GM21576 (cell line): ENCODE measurements at regions not wholly inside any gene's neighbourhood (a gene's known extent, or its start where the extent isn't known, plus 50 kb on each side); places are given as distances from the start of the nearest gene placed in this dataset.

Experiments used
- ATAC-seq: cut with Tn5 transposase; IDR thresholded peaks from one replicate; pipeline ENCODE4 v1.9.1; 2021; ENCODE audit warnings: mild to moderate bottlenecking, moderate library complexity; ENCODE audit not compliant: unreplicated experiment

- no peak for ATAC-seq
Measured at GRCh38 chr10:52853704-52854103, 81.1 kb upstream of the MBL2 start.

- ATAC-seq: no peak
Measured at GRCh38 chr10:52836816-52837215, 64.2 kb upstream of the MBL2 start.
